Ishikawa (cell line): ENCODE measurements at regions not wholly inside any gene's neighbourhood (a gene's known extent, or its start where the extent isn't known, plus 50 kb on each side); places are given as distances from the start of the nearest gene placed in this dataset.

Source experiments
- CEBPB ChIP-seq: IDR thresholded peaks from 2 replicates; pipeline ENCODE4 v1.6.1; 2012
- CREB1 ChIP-seq: IDR thresholded peaks from 2 replicates; pipeline ENCODE4 v1.6.1; 2012; ENCODE audit warnings: low read depth
- EGR1 ChIP-seq: IDR thresholded peaks from 2 replicates; pipeline ENCODE4 v1.6.1; 2012
- EP300 ChIP-seq: IDR thresholded peaks from 2 replicates; pipeline ENCODE4 v1.6.1; 2012; ENCODE audit warnings: borderline replicate concordance
- FOXM1 ChIP-seq: IDR thresholded peaks from 2 replicates; pipeline ENCODE4 v1.6.1; 2012; ENCODE audit warnings: low read depth, borderline replicate concordance
- NFIC ChIP-seq: IDR thresholded peaks from 2 replicates; pipeline ENCODE4 v1.6.1; 2012
- REST ChIP-seq: IDR thresholded peaks from 2 replicates; pipeline ENCODE4 v1.6.1; 2012; ENCODE audit warnings: low read depth, mild to moderate bottlenecking
- TAF1 ChIP-seq: IDR thresholded peaks from 2 replicates; pipeline ENCODE4 v1.6.1; 2012; ENCODE audit warnings: low read depth, mild to moderate bottlenecking
- TEAD4 ChIP-seq: IDR thresholded peaks from 2 replicates; pipeline ENCODE4 v1.6.1; 2012
- YY1 ChIP-seq: IDR thresholded peaks from 2 replicates; pipeline ENCODE4 v1.6.1; 2012; ENCODE audit warnings: low read depth
- ZBTB7A ChIP-seq: IDR thresholded peaks from 2 replicates; pipeline ENCODE4 v1.6.1; 2012; ENCODE audit warnings: low read depth
- TF ChIP-seq, protein P1 (sequence below): IDR thresholded peaks from 2 replicates; pipeline ENCODE4 v1.6.1; 2012
- TF ChIP-seq, protein P2 (sequence below): IDR thresholded peaks from 2 replicates; pipeline ENCODE4 v1.6.1; 2012

GRCh38 chr14:101408077-101408831 lies 153.0 kb upstream of the DIO3 start:
- no peak for TF ChIP-seq CREB1
- no peak for TF ChIP-seq REST
- no peak for TF ChIP-seq EP300
- TF ChIP-seq, protein P1, sequence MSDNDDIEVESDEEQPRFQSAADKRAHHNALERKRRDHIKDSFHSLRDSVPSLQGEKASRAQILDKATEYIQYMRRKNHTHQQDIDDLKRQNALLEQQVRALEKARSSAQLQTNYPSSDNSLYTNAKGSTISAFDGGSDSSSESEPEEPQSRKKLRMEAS = no peak
- TF ChIP-seq YY1 = no peak
- TF ChIP-seq FOXM1 = no peak
- no peak for TF ChIP-seq EGR1
- no peak for TF ChIP-seq CEBPB
- no peak for TF ChIP-seq ZBTB7A
- no peak for TF ChIP-seq TAF1
- TF ChIP-seq NFIC = no peak
- TF ChIP-seq, protein P2, sequence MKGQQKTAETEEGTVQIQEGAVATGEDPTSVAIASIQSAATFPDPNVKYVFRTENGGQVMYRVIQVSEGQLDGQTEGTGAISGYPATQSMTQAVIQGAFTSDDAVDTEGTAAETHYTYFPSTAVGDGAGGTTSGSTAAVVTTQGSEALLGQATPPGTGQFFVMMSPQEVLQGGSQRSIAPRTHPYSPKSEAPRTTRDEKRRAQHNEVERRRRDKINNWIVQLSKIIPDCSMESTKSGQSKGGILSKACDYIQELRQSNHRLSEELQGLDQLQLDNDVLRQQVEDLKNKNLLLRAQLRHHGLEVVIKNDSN = no peak
- no peak for TF ChIP-seq TEAD4
